Myocyte (in vitro differentiated cells): ENCODE measurements at regions not wholly inside any gene's neighbourhood (a gene's known extent, or its start where the extent isn't known, plus 50 kb on each side); places are given as distances from the start of the nearest gene placed in this dataset.
"Not testable (repeated sequence)": the region's sequence is repeated elsewhere in the genome, so short reads cannot be mapped to it uniquely, and the experiment has no call there.

Experiments used
- DNase-seq: peaks from one replicate; pipeline ENCODE4 v3.0.0-alpha.2; 2012; ENCODE audit warnings: low read depth

GRCh38 chr17:64800987-64801386 is 118.3 kb downstream of the LRRC37A3 start:
- DNase-seq: not testable (repeated sequence)

DNA sequence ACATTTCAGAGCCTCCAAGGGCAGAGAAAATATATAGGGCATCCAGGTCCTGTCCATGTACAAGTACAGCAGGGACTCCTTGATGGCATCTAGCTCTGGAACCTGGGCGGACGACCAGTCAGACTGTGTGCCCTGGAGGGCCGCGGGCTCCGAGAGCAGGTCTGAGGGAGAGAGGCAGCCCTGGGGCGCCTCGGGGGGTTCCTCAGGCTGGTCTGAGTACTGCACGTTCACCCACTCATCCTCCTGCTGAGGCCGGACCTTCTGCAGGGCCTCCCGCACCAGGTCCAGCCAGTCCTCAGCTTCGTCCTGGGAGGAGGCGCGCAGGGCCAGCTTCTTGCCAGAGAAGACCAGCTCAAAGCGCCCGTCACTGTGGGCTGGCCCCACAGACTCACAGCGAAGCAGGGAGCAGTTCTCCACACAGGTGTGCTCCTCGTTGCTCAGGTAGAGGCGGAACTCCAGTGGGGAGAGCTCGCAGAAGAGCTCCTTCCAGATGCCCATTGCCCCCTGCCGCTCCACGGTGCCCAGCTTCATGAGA is 118.8 kb downstream of the LRRC37A3 start:
- not testable (repeated sequence) for DNase-seq

DNA sequence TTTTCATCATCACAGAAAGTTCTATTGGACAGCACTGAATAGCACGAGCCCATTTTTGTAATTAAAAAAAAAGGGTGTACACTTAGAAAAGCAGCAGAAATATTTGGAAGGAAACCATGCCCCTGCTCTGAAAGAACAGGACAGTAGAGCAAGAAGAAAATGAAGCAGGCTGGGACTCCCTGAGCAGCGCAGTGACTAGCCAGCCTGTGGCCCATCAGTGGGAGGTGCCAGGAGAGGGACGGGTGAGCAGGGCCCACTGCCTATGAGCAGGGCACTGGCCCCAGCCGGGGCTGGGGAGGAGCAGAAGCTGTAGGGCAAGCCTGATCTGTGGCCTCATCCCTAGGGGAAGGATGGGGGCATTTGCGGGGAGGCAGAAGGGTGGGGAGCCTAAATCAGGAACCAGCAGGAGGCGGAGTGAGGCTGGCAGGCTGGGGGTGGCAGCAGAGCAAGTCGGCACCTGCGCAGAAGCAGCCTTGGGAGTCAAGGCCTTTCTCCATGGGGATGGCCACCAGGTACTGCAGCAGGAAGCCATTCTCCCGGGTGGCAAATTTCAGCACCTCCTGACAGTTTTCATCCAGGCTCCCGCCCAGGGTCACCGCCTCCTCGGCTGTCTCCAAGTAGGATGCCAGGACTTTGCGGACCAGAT is 119.6 kb downstream of the LRRC37A3 start:
- not testable (repeated sequence) for DNase-seq

DNA sequence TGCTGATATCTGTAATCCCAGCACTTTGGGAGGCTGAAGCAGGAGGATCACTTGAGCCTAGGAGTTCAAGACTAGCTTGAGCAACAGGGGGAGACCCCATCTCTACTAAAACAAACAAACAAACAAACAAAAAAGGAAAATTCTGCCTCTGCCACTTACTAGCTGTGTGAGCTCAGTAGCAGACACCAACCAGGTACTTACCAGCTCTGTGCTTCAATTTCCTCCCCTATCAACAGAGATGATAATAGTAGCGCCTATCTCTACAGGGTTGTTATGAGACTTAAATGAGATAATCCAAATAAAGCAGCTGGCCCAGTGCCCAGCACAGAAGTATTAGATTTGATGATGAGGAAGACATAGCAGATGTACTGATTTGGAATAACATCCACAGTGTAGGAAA is 120.3 kb downstream of the LRRC37A3 start:
- DNase-seq: not testable (repeated sequence)

GRCh38 chr17:64798489-64798790 is 120.8 kb downstream of the LRRC37A3 start:
- DNase-seq: not testable (repeated sequence)

- not testable (repeated sequence) for DNase-seq
These were observed 121.4 kb downstream of the LRRC37A3 start for GRCh38 chr17:64797746-64798488.

GRCh38 chr17:64795342-64795741 is 123.9 kb downstream of the LRRC37A3 start:
- DNase-seq: not testable (repeated sequence)

- not testable (repeated sequence) for DNase-seq
These were observed 124.6 kb downstream of the LRRC37A3 start for GRCh38 chr17:64794548-64795274.

GRCh38 chr17:64794113-64794512 is 125.2 kb downstream of the LRRC37A3 start:
- DNase-seq: peak; percentile 72

DNA sequence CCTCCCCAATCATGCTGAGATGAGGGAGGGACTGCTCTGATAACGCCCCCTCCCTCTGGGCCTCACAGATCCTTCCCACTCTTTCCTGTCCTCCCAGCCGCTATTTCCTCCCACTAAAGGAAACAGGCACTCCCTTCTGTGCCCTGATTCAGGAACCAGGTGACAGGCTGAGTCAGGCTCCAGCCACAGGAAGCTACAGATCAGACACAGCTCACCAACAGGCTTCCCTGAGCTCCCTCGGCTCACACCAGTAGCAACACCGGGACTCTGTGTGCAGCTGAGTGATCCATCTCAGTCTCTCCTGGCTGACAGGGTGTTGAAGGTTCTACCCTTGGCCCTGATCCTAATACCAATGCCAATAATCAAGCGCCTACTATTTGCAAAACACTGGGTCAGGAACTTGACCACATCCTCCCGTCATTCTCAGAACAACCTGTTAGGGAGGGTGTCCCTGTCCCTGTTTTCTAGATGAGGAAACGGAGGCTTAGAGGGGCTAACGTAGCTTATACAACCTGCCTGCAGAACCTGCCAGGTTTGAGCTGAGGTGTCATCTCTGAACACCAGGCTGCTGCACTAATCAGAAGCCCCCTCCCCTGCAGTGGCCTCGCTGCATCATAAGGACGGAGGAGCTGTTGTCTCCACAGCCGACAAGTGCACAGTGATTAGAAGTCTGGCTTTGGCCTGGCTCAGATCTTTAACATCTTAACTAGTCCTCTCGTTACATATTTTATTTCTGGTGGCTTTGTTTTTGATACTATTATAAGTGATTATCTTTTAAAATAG is 126.3 kb downstream of the LRRC37A3 start:
- DNase-seq: peak; percentile 66

DNA sequence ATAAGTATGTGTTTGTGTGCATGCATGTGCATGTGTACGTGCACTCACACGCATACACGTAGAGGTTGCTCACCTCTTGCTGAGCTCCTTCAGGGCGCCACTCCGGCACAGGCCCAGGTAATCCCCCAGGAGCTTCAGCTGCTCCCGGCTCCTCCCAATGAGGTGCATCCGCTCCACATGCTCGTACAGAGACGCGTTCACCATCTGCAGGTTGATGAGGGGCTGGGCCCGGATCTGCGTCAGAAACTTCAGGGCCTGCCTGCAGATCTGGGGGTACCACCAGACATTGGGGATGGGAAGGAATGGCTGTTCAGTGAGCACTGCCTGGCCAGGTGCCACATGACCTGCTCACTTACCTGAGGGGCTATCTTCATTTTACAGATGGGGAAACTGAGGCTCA is 127.0 kb downstream of the LRRC37A3 start:
- not testable (repeated sequence) for DNase-seq

DNA sequence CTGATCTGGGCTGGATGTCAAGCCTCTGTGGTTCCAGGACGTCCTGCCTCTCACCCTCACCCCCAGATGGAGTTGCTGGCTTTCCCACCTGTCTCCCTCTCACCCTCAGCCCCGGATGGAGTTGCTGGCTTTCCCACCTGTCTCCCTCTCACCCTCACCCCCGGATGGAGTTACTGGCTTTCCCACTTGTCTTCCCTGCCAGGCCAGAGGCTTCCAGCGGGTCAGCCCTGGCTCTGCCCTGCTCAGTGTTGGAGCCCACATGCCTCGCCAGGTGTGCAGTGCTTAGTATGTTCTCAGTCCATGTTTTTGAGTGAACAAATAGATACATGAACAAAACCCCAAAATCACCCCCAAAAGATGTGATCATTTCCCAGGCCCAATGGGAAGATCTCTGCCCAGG is 127.6 kb downstream of the LRRC37A3 start:
- DNase-seq: not testable (repeated sequence)

DNA sequence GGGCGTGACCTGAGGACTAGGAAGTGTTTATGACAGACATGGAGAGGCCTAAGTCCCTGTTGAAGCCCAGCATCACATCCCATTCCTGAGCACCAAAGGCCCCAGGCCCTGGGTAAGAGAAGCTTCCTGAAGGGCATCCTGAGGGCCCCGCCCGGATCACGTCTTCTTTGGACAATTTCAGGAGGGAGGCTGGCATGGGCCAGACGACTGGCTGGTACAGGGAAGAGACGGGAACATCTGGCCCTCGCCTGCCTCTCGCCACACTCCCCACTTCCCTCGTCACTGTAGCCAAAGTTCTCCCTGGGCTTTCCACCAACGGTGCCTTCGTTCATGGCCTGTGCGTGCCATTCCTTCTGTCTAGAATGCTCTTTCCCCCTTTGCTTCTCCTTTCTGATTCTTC is 128.1 kb downstream of the LRRC37A3 start:
- DNase-seq: not testable (repeated sequence)

DNA sequence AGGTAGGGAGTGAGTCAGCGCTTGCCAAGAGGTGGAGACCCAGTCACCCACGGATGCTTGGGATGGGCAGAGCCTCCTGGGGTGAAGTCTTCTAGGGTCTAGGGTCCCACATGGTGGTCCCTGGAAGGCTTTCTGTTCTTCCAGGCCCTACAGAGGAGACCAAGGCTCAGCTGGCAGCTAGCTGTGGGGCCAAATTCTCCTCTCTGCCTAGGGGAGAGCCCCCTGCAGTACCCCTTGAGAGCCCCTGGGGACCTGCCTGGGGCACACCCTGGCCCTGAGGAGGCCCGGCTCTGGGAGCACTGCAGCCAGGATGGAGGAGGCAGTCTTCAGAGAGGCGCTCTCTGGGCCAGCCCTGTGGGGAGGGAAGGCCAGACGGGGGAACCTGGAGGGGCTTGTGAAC is 128.6 kb upstream of the SMURF2 start:
- not testable (repeated sequence) for DNase-seq

- DNase-seq: not testable (repeated sequence)
These were observed 128.1 kb upstream of the SMURF2 start for GRCh38 chr17:64790193-64790592.

GRCh38 chr17:64789061-64789445 is 126.9 kb upstream of the SMURF2 start:
- DNase-seq: not testable (repeated sequence)

- DNase-seq: peak; percentile 61
These were observed 126.4 kb upstream of the SMURF2 start for GRCh38 chr17:64788286-64789060.

DNA sequence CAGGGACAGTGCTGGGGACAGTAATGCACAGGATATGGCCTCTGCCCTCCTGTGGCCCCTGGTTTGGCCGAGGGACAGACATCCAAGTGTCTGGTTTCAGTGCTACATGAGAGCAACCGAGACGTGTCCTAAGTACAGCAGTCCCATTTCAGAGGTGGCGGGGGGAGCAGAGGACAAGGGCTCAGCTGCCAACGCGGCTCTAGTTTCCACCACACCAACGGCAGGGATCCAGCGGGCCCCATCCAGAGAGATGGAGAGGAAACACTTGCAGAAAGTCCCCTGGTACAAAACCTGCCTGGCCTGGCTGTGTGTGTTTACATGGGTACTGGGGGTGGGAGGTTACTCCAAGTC is 125.8 kb upstream of the SMURF2 start:
- peak; percentile 83 for DNase-seq

DNA sequence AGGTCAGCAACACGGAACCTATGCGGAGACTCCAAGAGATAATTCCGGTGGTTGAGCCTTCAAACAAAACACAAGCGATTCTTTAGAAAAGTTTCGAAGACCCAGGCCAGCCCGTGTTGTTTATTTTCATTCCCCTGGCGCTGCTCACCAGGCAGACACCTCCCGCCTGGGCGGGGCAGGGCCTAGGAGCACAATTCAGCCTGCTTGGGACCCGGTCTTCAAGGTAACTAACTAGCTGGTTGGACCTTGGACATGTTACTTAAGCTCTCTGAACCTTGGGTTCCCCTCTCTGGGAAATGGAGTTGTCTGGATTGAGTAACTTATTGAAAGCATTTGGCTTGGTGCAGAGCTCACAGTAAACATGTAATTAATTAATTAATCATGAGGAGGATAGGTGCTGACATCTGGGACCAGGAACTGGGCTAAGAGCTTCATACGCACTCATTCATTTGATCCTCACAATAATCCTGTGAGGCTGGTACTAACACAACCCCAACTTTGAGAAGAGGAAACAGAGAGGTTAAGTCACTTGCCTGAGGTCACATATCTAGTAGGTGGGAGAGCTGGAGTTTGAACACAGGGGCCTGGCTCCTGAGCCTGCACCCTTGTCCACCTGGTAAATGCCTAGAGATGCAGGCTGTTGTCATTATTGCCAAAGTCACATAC is 125.3 kb upstream of the SMURF2 start:
- no peak for DNase-seq

- DNase-seq: peak; percentile 93
These were observed 124.2 kb upstream of the SMURF2 start for GRCh38 chr17:64786337-64786736.
